GM18505 (cell line): ENCODE measurements at regions not wholly inside any gene's neighbourhood (a gene's known extent, or its start where the extent isn't known, plus 50 kb on each side); places are given as distances from the start of the nearest gene placed in this dataset.

ENCODE experiments used
- ATAC-seq: cut with Tn5 transposase; IDR thresholded peaks from one replicate; pipeline ENCODE4 v1.9.1; 2021; ENCODE audit not compliant: unreplicated experiment
- POLR2A ChIP-seq: IDR thresholded peaks from 4 replicates; pipeline ENCODE4 v1.6.1; 2011; ENCODE audit warnings: borderline replicate concordance; ENCODE audit not compliant: insufficient read depth, insufficient read length; ENCODE audit errors: extremely low read depth

DNA sequence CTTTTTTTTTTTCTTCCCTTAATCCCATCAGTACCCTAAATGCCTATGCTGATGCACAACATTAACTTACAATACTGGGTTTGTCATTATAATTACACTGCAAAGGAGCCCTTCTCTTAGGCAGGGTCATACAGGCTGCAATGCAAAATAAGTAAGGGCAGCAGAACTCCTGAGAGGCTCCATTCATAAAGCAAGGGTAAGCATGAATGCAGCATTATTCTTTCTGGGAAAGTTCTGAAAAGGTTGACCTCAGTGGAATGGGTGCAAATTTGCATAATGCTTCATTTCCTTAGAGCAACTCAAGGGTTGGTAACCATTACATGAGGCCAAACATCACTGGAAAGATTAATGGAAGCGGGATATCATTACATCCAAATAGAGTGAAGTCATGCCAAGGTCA lies 789.2 kb downstream of the KLHL13 start:
- ATAC-seq: no peak
- no peak for TF ChIP-seq POLR2A

DNA sequence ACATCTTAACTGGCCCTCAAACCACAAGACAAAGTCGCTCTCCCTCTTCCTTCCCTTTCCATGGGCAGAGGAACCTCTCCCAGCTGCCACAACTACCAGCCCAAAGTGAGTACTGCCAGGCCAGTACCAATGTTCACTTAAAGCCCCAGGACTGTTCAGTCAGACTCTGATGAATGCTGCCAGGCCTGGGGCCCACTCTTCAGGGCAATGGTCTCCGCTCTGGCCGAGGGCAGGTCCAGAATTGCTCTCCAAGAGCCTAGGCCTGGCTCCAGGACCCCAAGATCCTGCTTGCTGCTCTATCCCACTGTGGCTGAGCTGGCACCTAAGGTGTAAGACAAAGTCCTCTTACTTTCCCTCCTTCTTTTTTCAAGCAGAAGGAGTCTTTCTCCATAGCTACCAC lies 790.9 kb downstream of the KLHL13 start:
- ATAC-seq: no peak
- no peak for TF ChIP-seq POLR2A

DNA sequence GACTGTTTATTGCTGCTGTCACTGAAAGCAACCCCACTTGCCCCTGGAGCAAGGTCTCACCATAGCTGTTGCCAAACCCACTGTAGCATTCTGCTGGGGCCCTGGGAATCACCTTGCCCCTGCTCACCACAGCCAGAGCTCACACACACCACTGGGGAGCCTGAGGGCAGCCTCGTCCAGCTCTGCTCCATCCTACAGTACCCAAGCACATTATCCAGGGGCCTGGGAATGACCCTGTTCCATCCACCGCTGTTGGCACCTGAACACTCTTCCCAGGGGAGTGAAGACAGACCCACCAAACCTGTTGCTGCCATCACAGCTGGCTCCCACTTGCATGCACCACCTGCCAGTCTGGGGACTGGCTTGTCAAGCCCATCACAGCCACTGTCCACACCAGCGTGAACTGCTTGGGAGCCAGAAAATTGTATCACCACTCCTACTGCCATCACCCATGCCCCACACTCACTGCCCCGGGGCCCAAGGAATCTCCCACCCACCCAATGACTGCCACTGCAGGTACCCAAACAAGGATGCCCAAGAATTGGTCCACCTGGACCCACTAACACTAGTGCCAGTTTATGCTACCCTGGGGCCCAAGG lies 811.3 kb downstream of the KLHL13 start:
- ATAC-seq: no peak
- no peak for TF ChIP-seq POLR2A

DNA sequence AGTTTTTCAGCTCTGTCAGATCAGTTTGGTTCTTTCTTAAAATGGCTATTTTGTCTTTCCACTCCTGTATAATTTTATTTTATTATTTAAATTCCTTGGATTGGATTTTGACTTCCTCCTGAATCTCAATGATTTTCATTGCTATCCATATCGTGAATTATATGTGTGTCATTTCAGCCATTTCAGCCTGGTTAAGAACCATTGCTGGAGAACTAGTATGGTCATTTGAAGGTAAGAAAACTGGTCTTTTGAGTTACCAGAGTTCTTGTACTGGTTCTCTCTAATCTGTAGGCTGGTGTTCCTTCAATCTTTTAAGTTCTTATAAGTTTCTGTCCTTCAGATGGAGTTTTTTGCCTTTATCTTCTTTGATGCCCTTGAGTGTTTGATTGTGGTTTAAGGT lies 815.5 kb downstream of the KLHL13 start:
- no peak for TF ChIP-seq POLR2A
- ATAC-seq: no peak

- ATAC-seq: no peak
- TF ChIP-seq POLR2A: no peak
These were observed 824.9 kb downstream of the KLHL13 start for GRCh38 chrX:117291760-117292159.

DNA sequence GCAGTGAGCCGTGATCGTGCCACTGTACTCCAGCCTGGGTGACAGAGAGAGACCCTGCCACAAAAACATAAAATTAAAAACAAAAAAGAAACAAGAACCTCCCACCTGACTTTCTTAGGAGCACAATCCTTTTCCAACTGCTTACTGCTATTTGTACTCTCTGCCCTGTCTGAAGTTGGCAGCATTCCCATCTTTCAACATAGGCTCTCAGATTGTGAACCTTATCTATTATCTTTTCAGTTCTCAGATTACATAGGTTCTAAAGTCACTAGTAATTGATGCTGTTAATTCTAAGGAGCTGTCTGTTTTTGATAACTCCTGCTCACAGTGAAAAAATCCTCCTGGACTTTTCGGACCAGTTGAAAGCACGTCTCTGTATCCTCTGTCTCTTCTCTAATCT lies 812.2 kb upstream of the CT83 start:
- no peak for TF ChIP-seq POLR2A
- ATAC-seq: no peak
